ENCODE measurements at regions not wholly inside any gene's neighbourhood (a gene's known extent, or its start where the extent isn't known, plus 50 kb on each side); places are given as distances from the start of the nearest gene placed in this dataset.
A peak's percentile ranks its signal among the peaks of the same experiment; 100 is the strongest.

DNA sequence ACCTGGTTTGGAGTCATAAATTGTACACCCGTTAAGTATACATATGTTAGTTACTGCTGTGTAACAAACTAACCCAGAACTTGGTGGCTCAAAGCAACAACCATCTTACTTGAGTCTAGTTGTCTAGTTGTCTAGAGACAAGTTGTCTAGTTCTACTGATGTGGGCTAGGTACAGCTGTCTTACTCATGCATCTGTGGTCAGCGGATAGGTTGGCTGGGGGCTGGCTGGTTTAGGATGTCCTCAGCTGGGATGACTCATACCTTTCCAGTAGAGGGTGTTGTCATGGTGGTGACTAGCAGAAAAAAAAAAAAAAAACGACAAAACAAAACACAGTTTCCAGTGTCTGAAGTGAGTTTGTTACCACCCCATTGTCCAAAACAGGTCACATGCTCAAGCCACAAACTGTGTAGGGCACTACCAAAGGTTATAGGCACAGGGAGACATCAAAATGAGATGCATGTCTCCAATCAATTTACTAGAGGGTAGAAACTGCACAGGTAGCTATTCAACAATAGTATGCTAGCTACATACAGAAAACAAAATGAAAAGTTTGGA lies 680.3 kb downstream of the MED13L start:
- Histone ChIP-seq H3K9me3 (ENCODE audit: control insufficient read depth, insufficient read depth, low read depth, low read length) (no peaks in the 10 kb centered on the region), H3K79me2 (ENCODE audit: control insufficient read depth, insufficient read depth, low read length) (no peaks in the 10 kb centered on the region), H3K4me2 (ENCODE audit: extremely low read depth, insufficient read depth, low read length) (no peak overlapping the region), H3K9ac (ENCODE audit: insufficient read depth, low read length) (no peak overlapping the region), H3K27me3 (ENCODE audit: control insufficient read depth, insufficient read depth, low read length) (no peaks in the 10 kb centered on the region), H3K4me3 (replicated peaks in 1 of 4; ENCODE audit: control extremely low read depth in 1 of 4, insufficient read depth in 1 of 4, low read depth in 3 of 4, low read length in 4 of 4) (no peak overlapping the region), H3K27ac (ENCODE audit: insufficient read depth, low read length) (no peak overlapping the region), H2AFZ (ENCODE audit: low read length) (no peak overlapping the region), H3K36me3 (ENCODE audit: control insufficient read depth, insufficient read depth, low read length) (no peaks in the 10 kb centered on the region), H3K4me1 (ENCODE audit: control insufficient read depth, extremely low read depth, insufficient read depth, low read length) (no peaks in the 10 kb centered on the region), H4K20me1 (ENCODE audit: control insufficient read depth, extremely low read depth, insufficient read depth, low read length) (no peaks in the 10 kb centered on the region)
- TF ChIP-seq, protein P1, sequence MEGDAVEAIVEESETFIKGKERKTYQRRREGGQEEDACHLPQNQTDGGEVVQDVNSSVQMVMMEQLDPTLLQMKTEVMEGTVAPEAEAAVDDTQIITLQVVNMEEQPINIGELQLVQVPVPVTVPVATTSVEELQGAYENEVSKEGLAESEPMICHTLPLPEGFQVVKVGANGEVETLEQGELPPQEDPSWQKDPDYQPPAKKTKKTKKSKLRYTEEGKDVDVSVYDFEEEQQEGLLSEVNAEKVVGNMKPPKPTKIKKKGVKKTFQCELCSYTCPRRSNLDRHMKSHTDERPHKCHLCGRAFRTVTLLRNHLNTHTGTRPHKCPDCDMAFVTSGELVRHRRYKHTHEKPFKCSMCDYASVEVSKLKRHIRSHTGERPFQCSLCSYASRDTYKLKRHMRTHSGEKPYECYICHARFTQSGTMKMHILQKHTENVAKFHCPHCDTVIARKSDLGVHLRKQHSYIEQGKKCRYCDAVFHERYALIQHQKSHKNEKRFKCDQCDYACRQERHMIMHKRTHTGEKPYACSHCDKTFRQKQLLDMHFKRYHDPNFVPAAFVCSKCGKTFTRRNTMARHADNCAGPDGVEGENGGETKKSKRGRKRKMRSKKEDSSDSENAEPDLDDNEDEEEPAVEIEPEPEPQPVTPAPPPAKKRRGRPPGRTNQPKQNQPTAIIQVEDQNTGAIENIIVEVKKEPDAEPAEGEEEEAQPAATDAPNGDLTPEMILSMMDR (conservative IDR thresholded peaks at IDR 0.05 in 1 of 2, IDR thresholded peaks at IDR 0.05 in 1 of 2; ENCODE audit: low read depth in 1 of 2, low read length in 2 of 2), result no peak
- no peak for TF ChIP-seq EZH2 (IDR thresholded peaks at IDR 0.05; ENCODE audit: low read length, missing control alignments)
- peak; percentile 60 to 92 for DNase-seq (ENCODE audit: low read depth in 2 of 2)

GRCh38 chr12:115588131-115588530 lies 689.4 kb downstream of the MED13L start:
- Histone ChIP-seq H3K36me3 (ENCODE audit: control insufficient read depth, insufficient read depth, low read length) (no peaks in the 10 kb centered on the region), H3K9me3 (ENCODE audit: control insufficient read depth, insufficient read depth, low read depth, low read length) (no peaks in the 10 kb centered on the region), H3K4me3 (replicated peaks in 1 of 4; ENCODE audit: control extremely low read depth in 1 of 4, insufficient read depth in 1 of 4, low read depth in 3 of 4, low read length in 4 of 4) (no peak overlapping the region), H3K9ac (ENCODE audit: insufficient read depth, low read length) (no peak overlapping the region), H4K20me1 (ENCODE audit: control insufficient read depth, extremely low read depth, insufficient read depth, low read length) (no peaks in the 10 kb centered on the region), H3K4me1 (ENCODE audit: control insufficient read depth, extremely low read depth, insufficient read depth, low read length) (no peaks in the 10 kb centered on the region), H3K27ac (ENCODE audit: insufficient read depth, low read length) (no peak overlapping the region), H3K79me2 (ENCODE audit: control insufficient read depth, insufficient read depth, low read length) (no peaks in the 10 kb centered on the region), H3K4me2 (ENCODE audit: extremely low read depth, insufficient read depth, low read length) (no peak overlapping the region), H3K27me3 (ENCODE audit: control insufficient read depth, insufficient read depth, low read length) (no peaks in the 10 kb centered on the region), H2AFZ (ENCODE audit: low read length) (no peak overlapping the region)
- TF ChIP-seq, protein P1 (conservative IDR thresholded peaks at IDR 0.05 in 1 of 2, IDR thresholded peaks at IDR 0.05 in 1 of 2; ENCODE audit: low read depth in 1 of 2, low read length in 2 of 2), result no peak
- no peak for DNase-seq (ENCODE audit: low read depth in 2 of 2)

DNA sequence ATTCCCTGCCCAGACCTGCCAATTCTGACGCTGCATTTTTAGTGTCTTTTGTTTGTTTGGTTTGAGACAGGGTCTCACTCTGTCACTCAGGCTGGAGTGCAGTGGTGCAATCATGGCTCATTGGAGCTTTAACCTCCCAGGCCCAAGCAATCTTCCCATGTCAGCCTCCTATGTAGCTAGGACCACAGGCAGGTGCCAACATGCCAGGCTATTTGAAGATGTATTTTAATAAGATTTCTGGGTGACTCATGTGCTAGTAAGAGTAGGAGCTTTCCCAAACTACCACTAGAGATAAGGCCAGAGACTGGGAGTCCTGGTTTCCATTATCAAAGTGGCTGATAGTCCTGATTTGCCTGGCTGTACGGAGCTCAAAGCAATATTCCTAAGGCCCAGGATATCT lies 693.3 kb downstream of the MED13L start:
- Histone ChIP-seq H3K79me2 (ENCODE audit: control insufficient read depth, insufficient read depth, low read length) (no peaks in the 10 kb centered on the region), H3K36me3 (ENCODE audit: control insufficient read depth, insufficient read depth, low read length) (no peaks in the 10 kb centered on the region), H3K9me3 (ENCODE audit: control insufficient read depth, insufficient read depth, low read depth, low read length) (no peaks in the 10 kb centered on the region), H4K20me1 (ENCODE audit: control insufficient read depth, extremely low read depth, insufficient read depth, low read length) (no peaks in the 10 kb centered on the region), H3K27me3 (ENCODE audit: control insufficient read depth, insufficient read depth, low read length) (no peaks in the 10 kb centered on the region), H3K4me3 (replicated peaks in 1 of 4; ENCODE audit: control extremely low read depth in 1 of 4, insufficient read depth in 1 of 4, low read depth in 3 of 4, low read length in 4 of 4) (no peak overlapping the region), H3K4me1 (ENCODE audit: control insufficient read depth, extremely low read depth, insufficient read depth, low read length) (no peaks in the 10 kb centered on the region), H3K9ac (ENCODE audit: insufficient read depth, low read length) (no peak overlapping the region), H3K4me2 (ENCODE audit: extremely low read depth, insufficient read depth, low read length) (no peak overlapping the region), H3K27ac (ENCODE audit: insufficient read depth, low read length) (no peak overlapping the region), H2AFZ (ENCODE audit: low read length) (no peak overlapping the region)
- DNase-seq (ENCODE audit: low read depth in 2 of 2), result no peak
- TF ChIP-seq EZH2 (IDR thresholded peaks at IDR 0.05; ENCODE audit: low read length, missing control alignments), result no peak
- TF ChIP-seq, protein P1 (conservative IDR thresholded peaks at IDR 0.05 in 1 of 2, IDR thresholded peaks at IDR 0.05 in 1 of 2; ENCODE audit: low read depth in 1 of 2, low read length in 2 of 2), result no peak

All from fibroblast of lung (primary cell).